DOHH2 (cell line): ENCODE measurements at regions not wholly inside any gene's neighbourhood (a gene's known extent, or its start where the extent isn't known, plus 50 kb on each side); places are given as distances from the start of the nearest gene placed in this dataset.
"Not testable (repeated sequence)": the region's sequence is repeated elsewhere in the genome, so short reads cannot be mapped to it uniquely, and the experiment has no call there.

Source experiments
- H3F3A ChIP-seq: fragments of 200-600 bp; sonication (generic), shearing (Covaris generic); 2 replicates; pipeline ENCODE4 v1.6.0; 2016; ENCODE audit warnings: antibody characterized with exemption, mild to moderate bottlenecking; ENCODE audit not compliant: control insufficient read depth, insufficient read depth
- H3K27ac ChIP-seq: fragments of 200-600 bp; sonication (generic); 2 replicates; pipeline ENCODE4 v1.5.1; 2014; ENCODE audit warnings: low read depth, mild to moderate bottlenecking, low read length, moderate library complexity
- H3K27me3 ChIP-seq: fragments of 200-600 bp; sonication (generic); 2 replicates; pipeline ENCODE4 v1.6.1; 2014; ENCODE audit warnings: mild to moderate bottlenecking, low read length, mixed read lengths; ENCODE audit not compliant: control insufficient read depth
- H3K36me3 ChIP-seq: fragments of 200-600 bp; sonication (generic); 2 replicates; pipeline ENCODE4 v1.6.1; 2014; ENCODE audit warnings: mild to moderate bottlenecking, low read length, moderate library complexity, mixed read lengths; ENCODE audit not compliant: control insufficient read depth
- H3K4me1 ChIP-seq: fragments of 200-600 bp; sonication (generic); 2 replicates; pipeline ENCODE4 v1.6.1; 2014; ENCODE audit warnings: mild to moderate bottlenecking, low read length, mixed read lengths; ENCODE audit not compliant: control insufficient read depth
- H3K4me2 ChIP-seq: fragments of 200-600 bp; sonication (generic); 2 replicates; pipeline ENCODE4 v1.6.0; 2014; ENCODE audit warnings: mild to moderate bottlenecking, low read length, moderate library complexity
- H3K4me3 ChIP-seq: fragments of 200-600 bp; sonication (generic); 2 replicates; pipeline ENCODE4 v1.5.1; 2014; ENCODE audit warnings: mild to moderate bottlenecking, low read length, mixed read lengths
- H3K79me2 ChIP-seq: fragments of 200-600 bp; sonication (generic); 2 replicates; pipeline ENCODE4 v1.6.1; 2014; ENCODE audit warnings: mild to moderate bottlenecking, low read length, mixed read lengths; ENCODE audit not compliant: control insufficient read depth
- H3K9me2 ChIP-seq: fragments of 200-600 bp; sonication (generic); replicated peaks from 2 replicates; pipeline ENCODE4 v1.6.1; 2014; ENCODE audit warnings: mild to moderate bottlenecking, low read length, mixed read lengths; ENCODE audit not compliant: control insufficient read depth
- H3K9me3 ChIP-seq: fragments of 200-600 bp; sonication (generic); 2 replicates; pipeline ENCODE4 v1.6.1; 2014; ENCODE audit warnings: antibody characterized with exemption, low read length, mixed read lengths; ENCODE audit not compliant: control insufficient read depth, insufficient read depth
- H4K20me1 ChIP-seq: fragments of 200-600 bp; sonication (generic); 2 replicates; pipeline ENCODE4 v1.6.0; 2014; ENCODE audit warnings: low read depth, mild to moderate bottlenecking, antibody characterized with exemption, low read length, moderate library complexity; ENCODE audit not compliant: control insufficient read depth, insufficient read depth
- EZH2phosphoT487 ChIP-seq: fragments of 200-600 bp; sonication (generic); IDR thresholded peaks from 2 replicates; pipeline ENCODE4 v1.6.1; 2017; ENCODE audit warnings: borderline replicate concordance, mild to moderate bottlenecking, antibody characterized with exemption, low read length, moderate library complexity, mixed read lengths
- TF ChIP-seq, protein P1 (sequence below): fragments of 200-600 bp; sonication (generic); IDR thresholded peaks from one replicate; pipeline ENCODE4 v1.5.1; 2014; ENCODE audit warnings: antibody characterized with exemption, mild to moderate bottlenecking, low read depth, low read length; ENCODE audit not compliant: poor library complexity, severe bottlenecking

DNA sequence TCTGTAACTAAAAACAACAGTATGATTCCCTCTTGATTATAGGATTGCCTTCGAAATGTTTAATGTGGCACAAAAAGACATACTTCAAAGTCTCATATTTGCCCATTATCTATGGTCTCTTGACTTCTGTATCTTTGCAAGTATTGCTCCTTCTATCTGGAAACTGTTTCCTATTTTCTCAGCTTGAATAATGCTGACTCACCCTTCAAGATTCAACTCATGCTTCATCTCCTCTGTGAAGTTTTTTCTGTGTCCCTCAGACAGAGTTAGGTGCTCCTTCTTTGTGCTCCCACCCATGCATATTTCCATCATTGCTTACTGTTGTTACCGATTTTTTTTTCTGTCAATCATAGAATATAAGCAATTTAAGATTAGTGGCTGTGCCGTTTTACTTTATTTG, 192.8 kb upstream of the ROBO1 start:
- Histone ChIP-seq H3K36me3 (no peaks in the 10 kb centered on the region), H3K27me3 (no peaks in the 10 kb centered on the region), H3K9me2 (no peaks in the 10 kb centered on the region), H3K79me2 (no peaks in the 10 kb centered on the region), H3K27ac (no peak overlapping the region), H3K9me3 (no peaks in the 10 kb centered on the region), H3K4me1 (no peaks in the 10 kb centered on the region), H3F3A (no peaks in the 10 kb centered on the region), H3K4me2 (no peak overlapping the region), H3K4me3 (no peak overlapping the region), H4K20me1 (no peaks in the 10 kb centered on the region)
- TF ChIP-seq EZH2phosphoT487, result no peak
- TF ChIP-seq, protein P1, sequence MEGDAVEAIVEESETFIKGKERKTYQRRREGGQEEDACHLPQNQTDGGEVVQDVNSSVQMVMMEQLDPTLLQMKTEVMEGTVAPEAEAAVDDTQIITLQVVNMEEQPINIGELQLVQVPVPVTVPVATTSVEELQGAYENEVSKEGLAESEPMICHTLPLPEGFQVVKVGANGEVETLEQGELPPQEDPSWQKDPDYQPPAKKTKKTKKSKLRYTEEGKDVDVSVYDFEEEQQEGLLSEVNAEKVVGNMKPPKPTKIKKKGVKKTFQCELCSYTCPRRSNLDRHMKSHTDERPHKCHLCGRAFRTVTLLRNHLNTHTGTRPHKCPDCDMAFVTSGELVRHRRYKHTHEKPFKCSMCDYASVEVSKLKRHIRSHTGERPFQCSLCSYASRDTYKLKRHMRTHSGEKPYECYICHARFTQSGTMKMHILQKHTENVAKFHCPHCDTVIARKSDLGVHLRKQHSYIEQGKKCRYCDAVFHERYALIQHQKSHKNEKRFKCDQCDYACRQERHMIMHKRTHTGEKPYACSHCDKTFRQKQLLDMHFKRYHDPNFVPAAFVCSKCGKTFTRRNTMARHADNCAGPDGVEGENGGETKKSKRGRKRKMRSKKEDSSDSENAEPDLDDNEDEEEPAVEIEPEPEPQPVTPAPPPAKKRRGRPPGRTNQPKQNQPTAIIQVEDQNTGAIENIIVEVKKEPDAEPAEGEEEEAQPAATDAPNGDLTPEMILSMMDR, result no peak

DNA sequence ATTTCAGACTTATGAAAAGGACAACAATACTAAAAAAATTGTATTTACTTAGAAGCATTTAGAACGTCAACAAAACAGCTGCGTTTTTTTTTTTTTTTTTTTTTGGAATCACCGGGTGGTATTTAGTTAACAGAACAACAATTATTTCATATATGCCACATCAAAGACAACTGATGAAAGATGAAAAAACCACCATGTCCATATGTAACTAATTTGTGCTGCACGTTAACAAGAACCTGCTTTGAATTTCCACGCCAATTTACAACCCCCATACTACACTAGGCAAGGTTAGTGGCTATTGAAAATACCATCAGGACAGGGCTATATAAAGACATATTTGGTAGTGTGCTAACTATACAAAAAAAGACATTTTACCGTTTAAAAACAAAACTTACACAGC, 189.3 kb upstream of the ROBO1 start:
- H3F3A ChIP-seq, result no peaks in the 10 kb centered on the region
- H3K79me2 ChIP-seq, result no peaks in the 10 kb centered on the region
- no peaks in the 10 kb centered on the region for H3K36me3 ChIP-seq
- no peaks in the 10 kb centered on the region for H4K20me1 ChIP-seq
- no peak overlapping the region for H3K27ac ChIP-seq
- H3K4me2 ChIP-seq, result no peak overlapping the region
- TF ChIP-seq EZH2phosphoT487, result no peak
- TF ChIP-seq, protein P1, result no peak
- no peak overlapping the region for H3K4me3 ChIP-seq
- 0 out of 2 replicates have a peak, but pooled peaks cover 4% of the 10 kb centered on the region for H3K4me1 ChIP-seq
- no peaks in the 10 kb centered on the region for H3K9me3 ChIP-seq
- H3K27me3 ChIP-seq, result no peaks in the 10 kb centered on the region
- H3K9me2 ChIP-seq, result no peaks in the 10 kb centered on the region

DNA sequence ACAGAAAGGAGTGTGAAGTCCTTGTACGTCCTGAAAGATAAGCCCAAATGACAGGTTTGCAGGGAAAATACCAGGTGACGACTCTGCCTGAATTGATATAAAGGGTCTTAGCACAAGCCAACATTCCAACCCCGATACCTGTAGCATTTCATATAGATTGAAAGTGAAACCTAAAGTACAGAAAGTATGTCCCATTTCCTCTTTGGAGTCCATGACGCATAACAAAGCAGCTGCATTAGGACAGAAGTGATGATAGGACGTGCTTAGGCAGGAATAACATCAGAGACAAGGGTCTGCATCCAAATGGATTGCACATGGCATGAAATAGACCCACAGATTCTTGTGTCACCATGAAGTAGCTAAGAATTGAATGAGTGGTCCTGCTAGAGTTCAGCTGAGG, 187.0 kb upstream of the ROBO1 start:
- Histone ChIP-seq H3K4me2 (no peak overlapping the region), H3K9me2 (no peaks in the 10 kb centered on the region), H3K4me3 (no peak overlapping the region), H3K27me3 (no peaks in the 10 kb centered on the region), H3K4me1 (0 out of 2 replicates have a peak, but pooled peaks cover 4% of the 10 kb centered on the region), H3K79me2 (no peaks in the 10 kb centered on the region), H3K27ac (no peak overlapping the region), H4K20me1 (no peaks in the 10 kb centered on the region), H3K9me3 (no peaks in the 10 kb centered on the region), H3F3A (no peaks in the 10 kb centered on the region), H3K36me3 (no peaks in the 10 kb centered on the region)
- no peak for TF ChIP-seq EZH2phosphoT487
- TF ChIP-seq, protein P1, result no peak

DNA sequence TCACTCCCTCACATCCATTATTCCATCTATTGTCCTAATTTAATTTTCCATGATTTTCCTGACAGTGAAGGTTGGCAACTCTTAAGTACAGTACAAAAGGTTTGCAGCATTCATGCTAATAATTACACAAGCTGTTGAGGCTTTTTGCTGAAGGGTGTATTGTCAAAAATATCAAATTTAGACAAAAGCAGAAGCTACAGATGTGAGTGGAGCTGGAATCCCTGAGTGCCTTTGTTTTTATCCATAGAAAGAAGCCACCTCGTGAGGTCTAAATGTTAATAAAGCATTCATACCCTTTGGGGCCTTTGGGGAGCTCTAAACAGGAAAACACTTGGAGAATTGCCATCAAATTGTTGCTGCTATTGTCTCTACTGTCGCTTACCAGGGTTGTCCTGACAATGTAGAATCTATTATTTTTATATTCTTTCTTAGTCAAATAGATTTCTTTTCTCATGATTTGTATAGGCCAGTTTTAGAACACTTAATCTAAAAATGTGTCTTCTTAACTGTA, 185.8 kb upstream of the ROBO1 start:
- TF ChIP-seq, protein P1, result no peak
- 0 out of 2 replicates have a peak, but pooled peaks cover 4% of the 10 kb centered on the region for H3K4me1 ChIP-seq
- H4K20me1 ChIP-seq, result no peaks in the 10 kb centered on the region
- H3K79me2 ChIP-seq, result no peaks in the 10 kb centered on the region
- H3K27me3 ChIP-seq, result no peaks in the 10 kb centered on the region
- H3K36me3 ChIP-seq, result no peaks in the 10 kb centered on the region
- no peak overlapping the region for H3K27ac ChIP-seq
- H3K9me3 ChIP-seq, result no peaks in the 10 kb centered on the region
- no peaks in the 10 kb centered on the region for H3F3A ChIP-seq
- no peak overlapping the region for H3K4me2 ChIP-seq
- no peak overlapping the region for H3K4me3 ChIP-seq
- H3K9me2 ChIP-seq, result no peaks in the 10 kb centered on the region

DNA sequence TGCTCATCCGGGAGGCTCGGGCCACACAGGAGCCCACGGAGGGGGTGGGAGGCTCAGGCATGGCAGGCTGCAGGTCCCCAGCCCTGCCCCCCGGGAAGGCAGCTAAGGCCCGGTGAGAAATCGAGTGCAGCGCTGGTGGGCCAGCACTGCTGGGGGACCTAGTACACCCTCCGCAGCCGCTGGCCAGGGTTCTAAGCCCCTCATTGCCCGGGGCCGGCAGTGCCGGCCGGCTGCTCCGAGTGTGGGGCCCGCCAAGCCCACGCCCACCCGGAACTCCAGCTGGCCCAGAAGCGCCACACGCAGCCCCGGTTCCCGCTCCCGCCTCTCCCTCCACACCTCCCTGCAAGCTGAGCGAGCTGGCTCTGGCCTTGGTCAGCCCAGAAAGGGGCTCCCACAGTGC, 183.6 kb upstream of the ROBO1 start:
- not testable (repeated sequence) for H4K20me1 ChIP-seq, H3K9me3 ChIP-seq, H3K9me2 ChIP-seq, H3K4me2 ChIP-seq, H3K4me3 ChIP-seq, H3K27ac ChIP-seq, H3K27me3 ChIP-seq, H3K4me1 ChIP-seq, H3F3A ChIP-seq, H3K36me3 ChIP-seq, H3K79me2 ChIP-seq
